Transverse colon (tissue), 4 donors: ENCODE measurements at regions not wholly inside any gene's neighbourhood (a gene's known extent, or its start where the extent isn't known, plus 50 kb on each side); places are given as distances from the start of the nearest gene placed in this dataset.
"Not testable (repeated sequence)": the region's sequence is repeated elsewhere in the genome, so short reads cannot be mapped to it uniquely, and the experiment has no call there.

Source experiments
- DNase-seq: peaks from one replicate; pipeline ENCODE4 v3.0.0-alpha.2; 2019
- H3K27ac ChIP-seq, 4 donors: fragments of 200-600 bp; sonication (generic); 2 replicates each; pipeline ENCODE4 v1.5.1; 2016 to 2018; ENCODE audit warnings: inconsistent platforms in 4 of 4
- H3K27me3 ChIP-seq: fragments of 200-600 bp; sonication (generic); 2 replicates; pipeline ENCODE4 v1.5.1; 2017; ENCODE audit warnings: inconsistent platforms
- H3K36me3 ChIP-seq, 4 donors: fragments of 200-600 bp; sonication (generic); 2 replicates each; pipeline ENCODE4 v1.5.1; 2017 to 2019; ENCODE audit warnings: inconsistent platforms in 4 of 4
- H3K4me1 ChIP-seq, 4 donors: fragments of 200-600 bp; sonication (generic); 2 replicates each; pipeline ENCODE4 v1.5.1; 2017 to 2020; ENCODE audit warnings: inconsistent platforms in 4 of 4
- H3K4me3 ChIP-seq, 4 donors: fragments of 200-600 bp; sonication (generic); 1 replicate in 1 of 4; 2 replicates in 3 of 4; pipeline versions ENCODE4 v1.5.1 to v1.6.1; 2017 to 2019; ENCODE audit warnings: inconsistent platforms in 4 of 4
- H3K9me3 ChIP-seq, 2 donors: fragments of 200-600 bp; sonication (generic); 2 replicates each; pipeline ENCODE4 v1.5.1; 2017 to 2019; ENCODE audit warnings: inconsistent platforms in 2 of 2
- EP300 ChIP-seq: sonication (generic); formaldehyde crosslinking; IDR thresholded peaks from one replicate; pipeline ENCODE4 v1.6.1; 2017; ENCODE audit warnings: antibody characterized with exemption, low read depth
- POLR2A ChIP-seq: fragments of 450-650 bp; IDR thresholded peaks from one replicate; pipeline ENCODE4 v1.6.1; 2016; ENCODE audit warnings: antibody characterized with exemption, mild to moderate bottlenecking, moderate library complexity
- POLR2AphosphoS5 ChIP-seq, 3 donors: sonication (generic); formaldehyde crosslinking; IDR thresholded peaks; one replicate each; pipeline ENCODE4 v1.6.1; 2016; ENCODE audit warnings: antibody characterized with exemption in 3 of 3
- WGBS, 2 donors: methylation state at CpG; one replicate each; pipeline ENCODE4 v1.1.5; 2018; ENCODE audit warnings: low coverage in 1 of 2; 5-methylcytosine and 5-hydroxymethylcytosine counted together
- in situ Hi-C, 4 donors: fragments of 200-750 bp; cut with MboI; loops; one replicate each; pipeline versions ENCODE4 v1.15.0 to v1.15.1; 2017; ENCODE audit warnings: low sequenced_read_pairs in 3 of 4, low pct_ligation_motif_present in 1 of 4, low pct_unique_long_range_greater_than_20kb in 1 of 4
- intact Hi-C: fragments of 100-400 bp; cut with DNase I; formaldehyde crosslinking; loops from one replicate; pipeline ENCODE4 v1.15.1; 2023; ENCODE audit warnings: low total_unique reads
- TF ChIP-seq, protein P1 (sequence below), 5 experiments: fragments of 200-600 bp in 3 of 5; fragments of 450-650 bp in 2 of 5; sonication (generic) in 3 of 5; IDR thresholded peaks; 1 replicate in 2 of 5; 2 replicates in 3 of 5; pipeline ENCODE4 v1.5.1; 2016 to 2017; ENCODE audit warnings: antibody characterized with exemption in 5 of 5, inconsistent platforms in 3 of 5, mild to moderate bottlenecking in 2 of 5, moderate library complexity in 1 of 5

DNA sequence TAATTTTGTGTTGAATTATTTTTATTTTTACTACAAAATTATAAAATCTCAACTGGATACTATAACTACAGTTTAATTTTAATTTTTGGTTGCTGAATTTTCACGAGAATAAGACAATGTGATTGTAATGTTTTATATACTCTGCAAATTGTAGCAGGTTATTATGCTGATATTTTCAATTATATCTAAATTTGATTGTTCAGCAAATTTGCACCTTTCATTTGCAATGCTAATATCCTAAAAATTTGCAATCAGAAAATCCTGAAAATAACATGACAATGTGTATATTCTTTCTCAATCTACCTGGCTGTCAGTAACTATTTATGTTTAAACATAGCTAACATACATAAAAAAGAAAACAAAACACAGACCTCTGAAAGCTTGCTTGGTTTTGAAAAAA lies 932.2 kb upstream of the LRFN5 start:
- H3K36me3 ChIP-seq, result no peaks in the 10 kb centered on the region
- intact Hi-C loops, result no loop called here
- H3K4me3 ChIP-seq, result no peak overlapping the region
- H3K9me3 ChIP-seq, result no peaks in the 10 kb centered on the region
- in situ Hi-C loops, result no loop called here
- DNase-seq, result no peak
- H3K27ac ChIP-seq, result no peak overlapping the region
- TF ChIP-seq, protein P1, sequence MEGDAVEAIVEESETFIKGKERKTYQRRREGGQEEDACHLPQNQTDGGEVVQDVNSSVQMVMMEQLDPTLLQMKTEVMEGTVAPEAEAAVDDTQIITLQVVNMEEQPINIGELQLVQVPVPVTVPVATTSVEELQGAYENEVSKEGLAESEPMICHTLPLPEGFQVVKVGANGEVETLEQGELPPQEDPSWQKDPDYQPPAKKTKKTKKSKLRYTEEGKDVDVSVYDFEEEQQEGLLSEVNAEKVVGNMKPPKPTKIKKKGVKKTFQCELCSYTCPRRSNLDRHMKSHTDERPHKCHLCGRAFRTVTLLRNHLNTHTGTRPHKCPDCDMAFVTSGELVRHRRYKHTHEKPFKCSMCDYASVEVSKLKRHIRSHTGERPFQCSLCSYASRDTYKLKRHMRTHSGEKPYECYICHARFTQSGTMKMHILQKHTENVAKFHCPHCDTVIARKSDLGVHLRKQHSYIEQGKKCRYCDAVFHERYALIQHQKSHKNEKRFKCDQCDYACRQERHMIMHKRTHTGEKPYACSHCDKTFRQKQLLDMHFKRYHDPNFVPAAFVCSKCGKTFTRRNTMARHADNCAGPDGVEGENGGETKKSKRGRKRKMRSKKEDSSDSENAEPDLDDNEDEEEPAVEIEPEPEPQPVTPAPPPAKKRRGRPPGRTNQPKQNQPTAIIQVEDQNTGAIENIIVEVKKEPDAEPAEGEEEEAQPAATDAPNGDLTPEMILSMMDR (IDR thresholded peaks at IDR 0.05), result no peak
- TF ChIP-seq POLR2AphosphoS5 (IDR thresholded peaks at IDR 0.05), result no peak
- no peak for TF ChIP-seq EP300
- no peak for TF ChIP-seq POLR2A
- WGBS, 2 donors, result 20 to 56% methylated on average over 1 of the region's 1 CpG
- no peaks in the 10 kb centered on the region for H3K27me3 ChIP-seq
- no peaks in the 10 kb centered on the region for H3K4me1 ChIP-seq

DNA sequence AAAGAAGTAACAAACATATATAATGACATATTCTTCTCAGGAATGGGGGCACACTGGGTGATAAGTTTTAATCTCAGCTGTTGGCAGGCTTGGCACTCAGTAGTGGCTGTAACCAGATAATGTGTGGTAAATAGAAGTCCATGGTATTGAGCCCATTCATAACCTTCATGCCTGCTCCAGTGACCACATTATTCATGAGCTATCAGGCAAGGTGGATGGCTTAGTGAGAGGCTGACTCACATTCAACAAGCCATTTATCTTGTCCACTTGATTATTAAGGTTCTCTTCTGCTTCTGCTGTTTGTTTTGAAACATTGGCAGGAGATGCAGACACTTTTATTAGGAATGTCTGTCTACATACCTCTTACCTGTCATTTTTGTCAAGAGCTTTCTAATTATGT lies 950.4 kb upstream of the LRFN5 start:
- no peaks in the 10 kb centered on the region for H3K4me1 ChIP-seq
- no peak overlapping the region for H3K4me3 ChIP-seq
- no peaks in the 10 kb centered on the region for H3K27me3 ChIP-seq
- H3K9me3 ChIP-seq, result peaks cover 0 to 4% of the 10 kb centered on the region in 2 donors
- intact Hi-C loops (no loop called here), in situ Hi-C loops (no loop called here)
- TF ChIP-seq, protein P1 (IDR thresholded peaks at IDR 0.05), result no peak
- TF ChIP-seq POLR2AphosphoS5 (IDR thresholded peaks at IDR 0.05) (no peak), EP300 (no peak), POLR2A (no peak)
- H3K36me3 ChIP-seq, result no peaks in the 10 kb centered on the region
- no peak overlapping the region for H3K27ac ChIP-seq
- no peak for DNase-seq

DNA sequence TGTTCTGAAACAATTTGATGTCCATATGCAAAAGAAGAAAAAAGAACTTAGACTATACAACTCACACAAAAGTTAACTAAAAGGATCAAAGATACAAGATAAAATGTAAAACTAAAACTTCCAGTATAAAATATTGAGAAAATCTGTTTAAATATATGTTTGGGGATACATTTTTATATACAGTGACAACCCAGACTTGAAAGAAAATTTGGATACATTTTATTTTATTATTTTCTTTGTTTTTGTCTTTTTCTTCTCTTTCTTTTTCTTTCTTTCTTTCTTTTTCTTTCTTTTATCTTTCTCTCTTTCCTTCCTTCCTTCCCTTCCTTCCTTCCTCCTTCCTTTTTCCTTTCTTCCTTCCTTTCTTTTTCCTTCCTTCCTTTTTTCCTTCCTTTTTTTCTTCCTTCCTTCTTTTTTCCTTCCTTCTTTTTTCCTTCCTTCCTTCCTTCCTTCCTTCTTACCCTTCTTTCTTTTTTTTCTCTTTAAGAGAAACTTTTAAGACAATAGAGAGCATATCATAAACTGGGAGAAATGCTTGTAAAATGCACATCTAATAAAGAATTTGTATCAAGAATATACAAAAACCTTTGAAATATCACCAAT lies 954.5 kb upstream of the LRFN5 start:
- Histone ChIP-seq H3K36me3 (no peaks in the 10 kb centered on the region), H3K27me3 (no peaks in the 10 kb centered on the region), H3K4me1 (no peaks in the 10 kb centered on the region), H3K4me3 (no peak overlapping the region), H3K9me3 (peaks cover 0 to 4% of the 10 kb centered on the region in 2 donors), H3K27ac (no peak overlapping the region)
- no peak for TF ChIP-seq EP300
- TF ChIP-seq, protein P1 (IDR thresholded peaks at IDR 0.05), result no peak
- TF ChIP-seq POLR2AphosphoS5 (IDR thresholded peaks at IDR 0.05), result no peak
- TF ChIP-seq POLR2A, result no peak
- in situ Hi-C loops (no loop called here), intact Hi-C loops (no loop called here)
- no peak for DNase-seq

DNA sequence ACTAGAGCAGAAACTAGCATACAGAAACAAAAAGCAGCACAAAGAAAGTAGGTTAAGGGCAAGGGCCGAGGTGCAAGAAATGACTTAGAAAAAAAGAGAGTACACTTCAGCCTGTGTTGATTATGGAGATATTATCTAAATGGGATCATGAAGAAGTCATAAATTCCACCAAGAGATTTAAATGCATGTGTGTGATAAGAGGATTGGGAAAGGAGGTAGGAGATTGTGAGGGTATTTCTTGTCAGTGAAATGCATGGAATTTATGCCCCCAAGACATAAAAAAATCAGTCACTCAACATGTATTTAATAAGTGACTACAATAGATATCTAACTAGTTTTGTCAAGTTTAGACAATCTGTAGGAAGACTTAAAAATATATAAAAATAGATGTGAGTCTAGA lies 976.2 kb upstream of the LRFN5 start:
- Histone ChIP-seq H3K4me1 (no peaks in the 10 kb centered on the region), H3K36me3 (no peaks in the 10 kb centered on the region), H3K27me3 (no peaks in the 10 kb centered on the region), H3K27ac (no peak overlapping the region), H3K9me3 (no peaks in the 10 kb centered on the region), H3K4me3 (no peak overlapping the region)
- 50 to 70% methylated on average over 1 of the region's 1 CpG for WGBS, 2 donors
- no peak for DNase-seq
- in situ Hi-C loops (no loop called here), intact Hi-C loops (no loop called here)
- TF ChIP-seq, protein P1 (IDR thresholded peaks at IDR 0.05), result no peak
- TF ChIP-seq POLR2AphosphoS5 (IDR thresholded peaks at IDR 0.05) (no peak), POLR2A (no peak), EP300 (no peak)

DNA sequence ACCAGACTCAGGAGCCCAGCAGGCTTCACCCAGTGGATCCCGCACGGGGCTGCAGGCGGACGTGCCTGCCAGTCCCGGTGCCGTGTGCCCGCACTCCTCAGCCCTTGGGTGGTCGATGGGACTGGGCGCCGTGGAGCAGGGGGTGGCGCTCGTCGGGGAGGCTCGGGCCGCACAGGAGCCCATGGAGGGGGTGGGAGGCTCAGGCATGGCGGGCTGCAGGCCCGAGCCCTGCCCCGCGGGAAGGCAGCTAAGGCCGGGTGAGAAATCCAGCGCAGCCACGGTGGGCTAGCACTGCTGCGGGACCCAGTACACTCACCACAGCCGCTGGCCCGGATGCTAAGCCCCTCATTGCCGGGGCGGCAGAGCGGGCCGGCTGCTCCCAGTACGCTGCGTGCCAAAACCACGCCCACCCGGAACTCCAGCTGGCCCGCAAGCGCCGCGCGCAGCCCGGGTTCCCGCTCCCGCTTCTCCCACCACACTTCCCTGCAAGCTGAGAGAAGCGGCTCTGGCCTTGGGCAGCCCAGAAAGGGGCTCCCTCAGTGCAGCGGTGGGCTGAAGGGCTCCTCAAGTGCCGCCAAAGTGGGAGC lies 977.0 kb upstream of the LRFN5 start:
- H3K27me3 ChIP-seq, H3K9me3 ChIP-seq, H3K27ac ChIP-seq, H3K36me3 ChIP-seq, H3K4me1 ChIP-seq, intact Hi-C loops, H3K4me3 ChIP-seq, DNase-seq, in situ Hi-C loops: not testable (repeated sequence)
- WGBS, 2 donors, result 96 to 100% methylated on average over 2 to 30 of the region's 44 CpGs
